ENCODE measurements at regions not wholly inside any gene's neighbourhood (a gene's known extent, or its start where the extent isn't known, plus 50 kb on each side); places are given as distances from the start of the nearest gene placed in this dataset.

- Histone ChIP-seq H3K4me1 (ENCODE audit: control insufficient read depth in 2 of 3, insufficient read depth in 2 of 3, low read depth in 1 of 3, low read length in 3 of 3) (peaks cover 0 to 12% (median 4%) of the 10 kb centered on the region in 3 donors), H3K27me3 (ENCODE audit: control insufficient read depth, insufficient read depth, low read length) (no peaks in the 10 kb centered on the region), H3K4me3 (ENCODE audit: low read length in 3 of 3) (peak overlapping the region in 1 of 3 donors; percentile 26), H3K9ac (ENCODE audit: low read length in 3 of 3) (no peak overlapping the region), H3K9me3 (ENCODE audit: control insufficient read depth in 2 of 3, insufficient read depth in 1 of 3, low read length in 3 of 3) (no peaks in the 10 kb centered on the region), H3K36me3 (ENCODE audit: control insufficient read depth in 2 of 3, insufficient read depth in 3 of 3, low read length in 3 of 3) (no peaks in the 10 kb centered on the region), H3K27ac (ENCODE audit: low read depth in 2 of 2, low read length in 2 of 2) (no peak overlapping the region)
- no peak for TF ChIP-seq CTCF (IDR thresholded peaks at IDR 0.05; ENCODE audit: borderline replicate concordance, extremely low read depth, insufficient read depth)
- peak in 3 of 5 donors; percentile 44 to 74 (median 66) for DNase-seq
- FAIRE-seq = no peak
- intact Hi-C loops (cut with DNase I) = no loop called here
These were observed 82.9 kb upstream of the ALDH1B1 start for GRCh38 chr9:38309324-38310195.

- intact Hi-C loops (cut with DNase I) = no loop called here
- H3K4me1 ChIP-seq (ENCODE audit: control insufficient read depth in 2 of 3, insufficient read depth in 2 of 3, low read depth in 1 of 3, low read length in 3 of 3) = peaks cover 0 to 12% (median 4%) of the 10 kb centered on the region in 3 donors
- no peaks in the 10 kb centered on the region for H3K27me3 ChIP-seq (ENCODE audit: control insufficient read depth, insufficient read depth, low read length)
- TF ChIP-seq CTCF (IDR thresholded peaks at IDR 0.05; ENCODE audit: borderline replicate concordance, extremely low read depth, insufficient read depth) = no peak
- no peak for FAIRE-seq
- H3K9ac ChIP-seq (ENCODE audit: low read length in 3 of 3) = no peak overlapping the region
- H3K9me3 ChIP-seq (ENCODE audit: control insufficient read depth in 2 of 3, insufficient read depth in 1 of 3, low read length in 3 of 3) = no peaks in the 10 kb centered on the region
- no peak overlapping the region for H3K4me3 ChIP-seq (ENCODE audit: low read length in 3 of 3)
- no peak overlapping the region for H3K27ac ChIP-seq (ENCODE audit: low read depth in 2 of 2, low read length in 2 of 2)
- no peaks in the 10 kb centered on the region for H3K36me3 ChIP-seq (ENCODE audit: control insufficient read depth in 2 of 3, insufficient read depth in 3 of 3, low read length in 3 of 3)
- no peak for DNase-seq
These were observed 84.4 kb upstream of the ALDH1B1 start for GRCh38 chr9:38308136-38308535.

- Histone ChIP-seq H3K36me3 (ENCODE audit: control insufficient read depth in 2 of 3, insufficient read depth in 3 of 3, low read length in 3 of 3) (no peaks in the 10 kb centered on the region), H3K4me1 (ENCODE audit: control insufficient read depth in 2 of 3, insufficient read depth in 2 of 3, low read depth in 1 of 3, low read length in 3 of 3) (peaks cover 0 to 12% (median 4%) of the 10 kb centered on the region in 3 donors), H3K4me3 (ENCODE audit: low read length in 3 of 3) (no peak overlapping the region), H3K9me3 (ENCODE audit: control insufficient read depth in 2 of 3, insufficient read depth in 1 of 3, low read length in 3 of 3) (no peaks in the 10 kb centered on the region), H3K27me3 (ENCODE audit: control insufficient read depth, insufficient read depth, low read length) (no peaks in the 10 kb centered on the region), H3K9ac (ENCODE audit: low read length in 3 of 3) (no peak overlapping the region), H3K27ac (ENCODE audit: low read depth in 2 of 2, low read length in 2 of 2) (no peak overlapping the region)
- intact Hi-C loops (cut with DNase I) = no loop called here
- TF ChIP-seq CTCF (IDR thresholded peaks at IDR 0.05; ENCODE audit: borderline replicate concordance, extremely low read depth, insufficient read depth) = no peak
- no peak for DNase-seq
- no peak for FAIRE-seq
These were observed 85.6 kb upstream of the ALDH1B1 start for GRCh38 chr9:38306899-38307298.
